ENCODE measurements at regions not wholly inside any gene's neighbourhood (a gene's known extent, or its start where the extent isn't known, plus 50 kb on each side); places are given as distances from the start of the nearest gene placed in this dataset.

GRCh38 chr5:6006838-6007314 lies 371.5 kb downstream of the MED10 start:
- TF ChIP-seq CTCF (IDR thresholded peaks at IDR 0.05; ENCODE audit: borderline replicate concordance, extremely low read depth, low read length, poor library complexity, severe bottlenecking) = no peak
- TF ChIP-seq EZH2 (IDR thresholded peaks at IDR 0.05; ENCODE audit: borderline replicate concordance, low read depth, low read length, severe bottlenecking) = no peak
